HCT116 (cell line): ENCODE measurements at regions not wholly inside any gene's neighbourhood (a gene's known extent, or its start where the extent isn't known, plus 50 kb on each side); places are given as distances from the start of the nearest gene placed in this dataset.

Experiments used
- EZH2 ChIP-seq: fragments of 200-600 bp; sonication (generic); IDR thresholded peaks from 2 replicates; pipeline ENCODE4 v1.6.1; 2017; ENCODE audit warnings: antibody characterized with exemption, mixed run types
- JUND ChIP-seq: IDR thresholded peaks from 2 replicates; pipeline ENCODE4 v1.6.1; 2012
- POLR2A ChIP-seq: IDR thresholded peaks from 2 replicates; pipeline ENCODE4 v1.7.0; 2011; ENCODE audit warnings: borderline replicate concordance; ENCODE audit not compliant: insufficient read depth, insufficient read length; ENCODE audit errors: extremely low read depth
- POLR2AphosphoS5 ChIP-seq: IDR thresholded peaks from 2 replicates; pipeline ENCODE4 v1.6.1; 2011; ENCODE audit warnings: mild to moderate bottlenecking, low read depth, low read length, moderate library complexity
- RAD21 ChIP-seq: IDR thresholded peaks from 2 replicates; pipeline ENCODE4 v1.6.1; 2012; ENCODE audit warnings: low read depth, mild to moderate bottlenecking
- SRF ChIP-seq: IDR thresholded peaks from 2 replicates; pipeline ENCODE4 v1.6.1; 2012; ENCODE audit warnings: low read depth
- YY1 ChIP-seq: IDR thresholded peaks from 2 replicates; pipeline ENCODE4 v1.6.1; 2011; ENCODE audit warnings: low read length, low read depth, moderate library complexity, mild to moderate bottlenecking; ENCODE audit not compliant: insufficient replicate concordance; ENCODE audit errors: extremely low read depth
- ZNF274 ChIP-seq: fragments of 200-500 bp; sonication (Bioruptor generic); IDR thresholded peaks from 2 replicates; pipeline ENCODE4 v1.6.1; 2014; ENCODE audit warnings: mild to moderate bottlenecking, low read depth, low read length, inconsistent platforms
- TF ChIP-seq, protein P1 (sequence below), 3 experiments: fragments of 200-600 bp in 1 of 3; sonication (generic) in 1 of 3; IDR thresholded peaks in 2 of 3; conservative IDR thresholded peaks in 1 of 3; 2 replicates each; pipeline ENCODE4 v1.5.1; 2012 to 2017; ENCODE audit warnings: low read depth in 2 of 3, low read length in 2 of 3, antibody characterized with exemption in 1 of 3, borderline replicate concordance in 1 of 3, control low read depth in 1 of 3, mild to moderate bottlenecking in 1 of 3, mixed read lengths in 1 of 3, mixed run types in 1 of 3, moderate library complexity in 1 of 3; ENCODE audit not compliant: insufficient read depth in 1 of 3
- TF ChIP-seq, protein P2 (sequence below): IDR thresholded peaks from 2 replicates; pipeline ENCODE4 v1.6.1; 2012
- TF ChIP-seq, protein P3 (sequence below): IDR thresholded peaks from 2 replicates; pipeline ENCODE4 v1.6.1; 2012; ENCODE audit warnings: low read depth
- TF ChIP-seq, protein P4 (sequence below): IDR thresholded peaks from 2 replicates; pipeline ENCODE4 v1.6.1; 2012

DNA sequence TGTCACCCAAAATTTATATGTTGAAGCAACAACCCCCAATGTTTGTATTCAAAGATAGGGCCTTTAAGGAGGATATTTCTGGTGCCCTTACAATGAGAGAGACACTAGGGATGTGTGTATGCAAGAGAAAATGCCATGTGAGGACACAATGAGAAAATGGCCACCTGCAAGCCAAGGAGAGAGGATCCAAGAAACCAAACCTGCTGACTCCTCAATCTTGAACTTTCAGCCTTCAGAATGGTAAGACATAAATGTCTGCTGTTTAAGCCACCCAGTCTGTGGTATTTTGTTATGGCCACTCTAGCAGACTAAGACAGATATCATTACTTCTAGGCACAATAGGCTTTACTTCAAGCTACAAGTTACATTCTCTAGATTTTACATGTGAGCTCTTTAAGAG, 1145.1 kb upstream of the MAP3K7 start:
- TF ChIP-seq ZNF274 = no peak
- TF ChIP-seq, protein P1, sequence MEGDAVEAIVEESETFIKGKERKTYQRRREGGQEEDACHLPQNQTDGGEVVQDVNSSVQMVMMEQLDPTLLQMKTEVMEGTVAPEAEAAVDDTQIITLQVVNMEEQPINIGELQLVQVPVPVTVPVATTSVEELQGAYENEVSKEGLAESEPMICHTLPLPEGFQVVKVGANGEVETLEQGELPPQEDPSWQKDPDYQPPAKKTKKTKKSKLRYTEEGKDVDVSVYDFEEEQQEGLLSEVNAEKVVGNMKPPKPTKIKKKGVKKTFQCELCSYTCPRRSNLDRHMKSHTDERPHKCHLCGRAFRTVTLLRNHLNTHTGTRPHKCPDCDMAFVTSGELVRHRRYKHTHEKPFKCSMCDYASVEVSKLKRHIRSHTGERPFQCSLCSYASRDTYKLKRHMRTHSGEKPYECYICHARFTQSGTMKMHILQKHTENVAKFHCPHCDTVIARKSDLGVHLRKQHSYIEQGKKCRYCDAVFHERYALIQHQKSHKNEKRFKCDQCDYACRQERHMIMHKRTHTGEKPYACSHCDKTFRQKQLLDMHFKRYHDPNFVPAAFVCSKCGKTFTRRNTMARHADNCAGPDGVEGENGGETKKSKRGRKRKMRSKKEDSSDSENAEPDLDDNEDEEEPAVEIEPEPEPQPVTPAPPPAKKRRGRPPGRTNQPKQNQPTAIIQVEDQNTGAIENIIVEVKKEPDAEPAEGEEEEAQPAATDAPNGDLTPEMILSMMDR (IDR thresholded peaks at IDR 0.05 in 2 of 3, conservative IDR thresholded peaks at IDR 0.05 in 1 of 3; ENCODE audit: borderline replicate concordance in 1 of 3, insufficient read depth in 1 of 3, low read depth in 2 of 3, low read length in 2 of 3) = no peak
- no peak for TF ChIP-seq POLR2A
- no peak for TF ChIP-seq EZH2
- no peak for TF ChIP-seq SRF
- no peak for TF ChIP-seq JUND
- no peak for TF ChIP-seq POLR2AphosphoS5
- TF ChIP-seq, protein P2, sequence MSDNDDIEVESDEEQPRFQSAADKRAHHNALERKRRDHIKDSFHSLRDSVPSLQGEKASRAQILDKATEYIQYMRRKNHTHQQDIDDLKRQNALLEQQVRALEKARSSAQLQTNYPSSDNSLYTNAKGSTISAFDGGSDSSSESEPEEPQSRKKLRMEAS = no peak
- TF ChIP-seq, protein P3, sequence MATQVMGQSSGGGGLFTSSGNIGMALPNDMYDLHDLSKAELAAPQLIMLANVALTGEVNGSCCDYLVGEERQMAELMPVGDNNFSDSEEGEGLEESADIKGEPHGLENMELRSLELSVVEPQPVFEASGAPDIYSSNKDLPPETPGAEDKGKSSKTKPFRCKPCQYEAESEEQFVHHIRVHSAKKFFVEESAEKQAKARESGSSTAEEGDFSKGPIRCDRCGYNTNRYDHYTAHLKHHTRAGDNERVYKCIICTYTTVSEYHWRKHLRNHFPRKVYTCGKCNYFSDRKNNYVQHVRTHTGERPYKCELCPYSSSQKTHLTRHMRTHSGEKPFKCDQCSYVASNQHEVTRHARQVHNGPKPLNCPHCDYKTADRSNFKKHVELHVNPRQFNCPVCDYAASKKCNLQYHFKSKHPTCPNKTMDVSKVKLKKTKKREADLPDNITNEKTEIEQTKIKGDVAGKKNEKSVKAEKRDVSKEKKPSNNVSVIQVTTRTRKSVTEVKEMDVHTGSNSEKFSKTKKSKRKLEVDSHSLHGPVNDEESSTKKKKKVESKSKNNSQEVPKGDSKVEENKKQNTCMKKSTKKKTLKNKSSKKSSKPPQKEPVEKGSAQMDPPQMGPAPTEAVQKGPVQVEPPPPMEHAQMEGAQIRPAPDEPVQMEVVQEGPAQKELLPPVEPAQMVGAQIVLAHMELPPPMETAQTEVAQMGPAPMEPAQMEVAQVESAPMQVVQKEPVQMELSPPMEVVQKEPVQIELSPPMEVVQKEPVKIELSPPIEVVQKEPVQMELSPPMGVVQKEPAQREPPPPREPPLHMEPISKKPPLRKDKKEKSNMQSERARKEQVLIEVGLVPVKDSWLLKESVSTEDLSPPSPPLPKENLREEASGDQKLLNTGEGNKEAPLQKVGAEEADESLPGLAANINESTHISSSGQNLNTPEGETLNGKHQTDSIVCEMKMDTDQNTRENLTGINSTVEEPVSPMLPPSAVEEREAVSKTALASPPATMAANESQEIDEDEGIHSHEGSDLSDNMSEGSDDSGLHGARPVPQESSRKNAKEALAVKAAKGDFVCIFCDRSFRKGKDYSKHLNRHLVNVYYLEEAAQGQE = no peak
- TF ChIP-seq, protein P4, sequence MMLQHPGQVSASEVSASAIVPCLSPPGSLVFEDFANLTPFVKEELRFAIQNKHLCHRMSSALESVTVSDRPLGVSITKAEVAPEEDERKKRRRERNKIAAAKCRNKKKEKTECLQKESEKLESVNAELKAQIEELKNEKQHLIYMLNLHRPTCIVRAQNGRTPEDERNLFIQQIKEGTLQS = no peak
- no peak for TF ChIP-seq YY1
- no peak for TF ChIP-seq RAD21
